NB4 (cell line): ENCODE measurements at regions not wholly inside any gene's neighbourhood (a gene's known extent, or its start where the extent isn't known, plus 50 kb on each side); places are given as distances from the start of the nearest gene placed in this dataset.

Source experiments
- DNase-seq: peaks from one replicate; pipeline ENCODE4 v3.0.0; 2010; ENCODE audit warnings: low read depth
- H3K4me3 ChIP-seq: one replicate; pipeline ENCODE4 v1.5.1; 2011; ENCODE audit warnings: mild to moderate bottlenecking, low read depth, low read length, moderate library complexity
- CTCF ChIP-seq: IDR thresholded peaks from one replicate; pipeline ENCODE4 v1.5.1; 2012; ENCODE audit warnings: low read depth, low read length
- MAX ChIP-seq: IDR thresholded peaks from 2 replicates; pipeline ENCODE4 v1.6.1; 2011; ENCODE audit warnings: low read depth, low read length
- MYC ChIP-seq: IDR thresholded peaks from 2 replicates; pipeline ENCODE4 v1.6.1; 2011; ENCODE audit warnings: low read depth, low read length
- POLR2A ChIP-seq: IDR thresholded peaks from 2 replicates; pipeline ENCODE4 v1.6.1; 2011; ENCODE audit warnings: mild to moderate bottlenecking; ENCODE audit not compliant: insufficient read length; ENCODE audit errors: extremely low read depth

DNA sequence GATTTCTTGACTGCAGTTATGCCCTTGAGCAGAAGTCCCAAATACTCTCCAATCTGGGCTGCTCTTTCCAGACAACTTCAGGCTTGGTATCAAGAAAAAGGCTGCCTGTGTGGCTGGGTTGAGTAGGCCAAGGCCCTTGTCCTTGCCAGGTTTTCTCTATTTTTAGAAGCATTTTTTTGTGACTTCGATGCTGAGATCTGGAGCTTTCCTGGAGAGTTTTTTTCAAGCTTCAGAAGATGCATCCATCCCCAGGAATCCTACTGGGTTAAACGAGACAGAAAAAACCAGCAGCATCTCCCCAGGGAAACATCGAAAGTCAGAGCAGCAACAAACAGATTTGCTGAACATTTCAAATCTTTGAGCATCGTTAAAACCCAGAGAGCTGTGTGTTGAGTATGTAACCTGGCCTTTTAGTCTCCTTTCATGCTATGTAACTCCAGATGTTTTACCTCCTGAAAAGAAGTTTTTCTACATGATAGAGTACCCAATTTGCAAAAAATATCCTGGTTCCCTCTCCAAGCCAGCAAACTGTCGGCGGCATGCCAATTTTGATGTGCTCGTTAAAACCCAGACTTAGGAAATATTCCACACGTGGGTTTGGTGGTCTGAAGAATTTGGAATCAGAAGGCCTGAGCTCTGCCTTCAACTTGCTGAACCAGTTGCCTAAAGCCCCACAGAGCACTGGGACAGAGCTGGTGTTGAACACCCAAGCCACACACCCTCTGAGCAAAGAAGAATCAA, 98.1 kb upstream of the ALDH1B1 start:
- no peak for DNase-seq
- H3K4me3 ChIP-seq, result no peak overlapping the region
- TF ChIP-seq POLR2A (no peak), MYC (no peak), CTCF (no peak), MAX (no peak)

GRCh38 chr9:38293022-38293421, 99.5 kb upstream of the ALDH1B1 start:
- no peak for TF ChIP-seq CTCF
- TF ChIP-seq MAX, result no peak

GRCh38 chr9:38292480-38292879, 100.0 kb upstream of the ALDH1B1 start:
- no peak overlapping the region for H3K4me3 ChIP-seq
- TF ChIP-seq CTCF (no peak), MAX (no peak), POLR2A (no peak), MYC (no peak)
- no peak for DNase-seq

More at GRCh38 chr9:38293022-38293421, 99.5 kb upstream of the ALDH1B1 start:
- no peak for DNase-seq
- no peak overlapping the region for H3K4me3 ChIP-seq

DNA sequence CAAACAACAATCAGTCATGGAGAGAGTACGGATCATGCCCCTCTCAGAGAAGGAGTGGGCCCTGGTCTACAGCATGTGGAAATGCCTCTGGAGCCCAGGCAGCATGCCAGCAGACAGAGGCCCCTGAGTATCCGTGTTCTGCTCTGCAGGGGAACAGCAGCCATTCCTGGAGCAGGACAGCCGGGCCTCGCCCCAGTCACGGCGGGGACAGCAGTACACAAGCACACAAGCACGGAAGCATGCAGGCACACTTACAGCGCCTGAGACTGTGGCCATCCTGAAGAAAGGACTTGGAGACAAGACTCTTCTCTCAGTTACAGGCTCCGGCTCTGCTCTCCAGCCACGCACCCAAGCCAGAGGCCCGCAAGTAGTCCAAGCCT, 102.6 kb upstream of the ALDH1B1 start:
- TF ChIP-seq MAX (no peak), MYC (no peak), POLR2A (no peak), CTCF (no peak)
- DNase-seq, result no peak
- H3K4me3 ChIP-seq, result no peak overlapping the region

- TF ChIP-seq POLR2A (no peak), MAX (no peak), MYC (no peak)
- DNase-seq, result no peak
- H3K4me3 ChIP-seq, result no peak overlapping the region
Measured at GRCh38 chr9:38289236-38289865, 103.2 kb upstream of the ALDH1B1 start.

GRCh38 chr9:38288502-38288901, 104.0 kb upstream of the ALDH1B1 start:
- H3K4me3 ChIP-seq, result no peak overlapping the region
- no peak for DNase-seq
- TF ChIP-seq MAX (no peak), CTCF (no peak), POLR2A (no peak), MYC (no peak)
